B cell (primary cell): ENCODE measurements at regions not wholly inside any gene's neighbourhood (a gene's known extent, or its start where the extent isn't known, plus 50 kb on each side); places are given as distances from the start of the nearest gene placed in this dataset.

Experiments
- ATAC-seq: fragments of 200-7000 bp; cut with Tn5 transposase; one replicate; pipeline ENCODE4 v1.10.0; 2021; ENCODE audit warnings: low read depth, mild to moderate bottlenecking, moderate number of reproducible peaks, moderate library complexity
- CTCF ChIA-PET: fragments of 350-600 bp; sonication (Branson Sonifier 250); formaldehyde crosslinking; loops from one replicate; lab custom pipeline; 2021; ENCODE audit warnings: antibody characterized with exemption, inconsistent platforms; lab: Charles Lee
- POLR2A ChIA-PET: fragments of 350-600 bp; sonication (Branson Sonifier 250); formaldehyde crosslinking; loops from one replicate; lab custom pipeline; 2021; ENCODE audit warnings: antibody characterized with exemption; lab: Charles Lee
- DNase-seq: peaks from one replicate; pipeline ENCODE4 v3.0.0; 2013
- H2AFZ ChIP-seq: 2 replicates; pipeline ENCODE4 v1.6.1; 2012; ENCODE audit warnings: mild to moderate bottlenecking, low read depth, low read length; ENCODE audit not compliant: insufficient read depth, poor library complexity, severe bottlenecking
- H3K27ac ChIP-seq, 2 donors: 1 replicate in 1 of 2; 2 replicates in 1 of 2; pipeline ENCODE4 v1.5.1; 2012 to 2013; ENCODE audit warnings: low read length in 2 of 2, mild to moderate bottlenecking in 2 of 2, moderate library complexity in 1 of 2
- H3K27me3 ChIP-seq, 4 experiments: fragments of 200-600 bp in 1 of 4; sonication (generic) in 1 of 4; replicated peaks in 1 of 4; 1 replicate in 2 of 4; 2 replicates in 2 of 4; pipeline versions ENCODE4 v1.6.1 to v1.7.0; 2013 to 2016; ENCODE audit warnings: low read length in 3 of 4, mild to moderate bottlenecking in 2 of 4, mixed read lengths in 1 of 4, moderate library complexity in 1 of 4; ENCODE audit not compliant: insufficient read depth in 4 of 4, control insufficient read depth in 3 of 4; ENCODE audit errors: control extremely low read depth in 1 of 4
- H3K36me3 ChIP-seq, 2 experiments: replicated peaks in 1 of 2; 1 replicate in 1 of 2; 2 replicates in 1 of 2; pipeline versions ENCODE4 v1.6.1 to v1.7.1; 2013; ENCODE audit warnings: low read length in 1 of 2; ENCODE audit not compliant: insufficient read depth in 2 of 2, control insufficient read depth in 1 of 2; ENCODE audit errors: control extremely low read depth in 1 of 2, extremely low read depth in 1 of 2
- H3K4me1 ChIP-seq, 2 donors: fragments of 200-600 bp in 1 of 2; sonication (generic) in 1 of 2; 1 replicate in 1 of 2; 2 replicates in 1 of 2; pipeline versions ENCODE4 v1.5.1 to v1.6.1; 2013 to 2017; ENCODE audit warnings: low read length in 2 of 2; ENCODE audit not compliant: control insufficient read depth in 2 of 2, insufficient read depth in 2 of 2
- H3K4me2 ChIP-seq: replicated peaks from 2 replicates; pipeline ENCODE3; 2012; ENCODE audit warnings: mild to moderate bottlenecking, low read depth, low read length; ENCODE audit not compliant: poor library complexity, severe bottlenecking
- H3K4me3 ChIP-seq, 5 experiments: fragments of 200-600 bp in 1 of 5; sonication (generic) in 1 of 5; 1 replicate in 3 of 5; 2 replicates in 2 of 5; pipeline versions ENCODE4 v1.5.1 to v1.7.0; 2011 to 2016; ENCODE audit warnings: low read length in 4 of 5, mild to moderate bottlenecking in 4 of 5, low read depth in 2 of 5, control low read depth in 1 of 5, moderate library complexity in 1 of 5; ENCODE audit not compliant: insufficient read depth in 1 of 5; ENCODE audit errors: control extremely low read depth in 1 of 5, extremely low read depth in 1 of 5
- H3K79me2 ChIP-seq: fragments of 200-600 bp; sonication (generic); one replicate; pipeline ENCODE4 v1.6.0; 2016; ENCODE audit warnings: low read length; ENCODE audit not compliant: control insufficient read depth, insufficient read depth
- H3K9ac ChIP-seq: fragments of 200-600 bp; sonication (generic); 2 replicates; pipeline ENCODE4 v1.6.1; 2017; ENCODE audit warnings: mild to moderate bottlenecking, low read length, moderate library complexity
- H3K9me3 ChIP-seq, 3 donors: one replicate each; pipeline versions ENCODE4 v1.6.1 to v1.7.1; 2013; ENCODE audit warnings: low read length in 2 of 3; ENCODE audit not compliant: control insufficient read depth in 2 of 3, insufficient read depth in 1 of 3; ENCODE audit errors: control extremely low read depth in 1 of 3
- H4K20me1 ChIP-seq: 2 replicates; pipeline ENCODE4 v1.6.0; 2012; ENCODE audit warnings: mild to moderate bottlenecking, low read length; ENCODE audit not compliant: insufficient read depth, control insufficient read depth, poor library complexity, severe bottlenecking
- H3K27ac Mint-ChIP-seq: one replicate; pipeline ENCODE4 v1.8.0; 2021; ENCODE audit warnings: mixed read lengths
- H3K27me3 Mint-ChIP-seq: one replicate; pipeline ENCODE4 v1.8.0; 2021; ENCODE audit warnings: mixed read lengths
- H3K4me1 Mint-ChIP-seq: one replicate; pipeline ENCODE4 v1.8.0; 2021; ENCODE audit warnings: mixed read lengths
- H3K4me3 Mint-ChIP-seq: one replicate; pipeline ENCODE4 v1.8.0; 2021; ENCODE audit warnings: mixed read lengths
- H3K9me3 Mint-ChIP-seq: one replicate; pipeline ENCODE4 v1.8.0; 2022; ENCODE audit warnings: mixed read lengths; ENCODE audit not compliant: insufficient read depth
- EZH2 ChIP-seq: IDR thresholded peaks from 2 replicates; pipeline ENCODE4 v1.6.1; 2012; ENCODE audit warnings: borderline replicate concordance, low read depth, mild to moderate bottlenecking, moderate library complexity, low read length; ENCODE audit not compliant: insufficient read depth, poor library complexity, severe bottlenecking
- WGBS: methylation state at CpG from one replicate; pipeline ENCODE4 v1.1.5; 2013; ENCODE audit warnings: missing lambda C conversion rate; ENCODE audit not compliant: insufficient coverage; 5-methylcytosine and 5-hydroxymethylcytosine counted together
- intact Hi-C: fragments of 100-400 bp; cut with micrococcal nuclease; formaldehyde crosslinking; loops from one replicate; pipeline ENCODE4 v1.10.0; 2022
- TF ChIP-seq, protein P1 (sequence below): fragments of 200-600 bp; IDR thresholded peaks from one replicate; pipeline ENCODE4 v1.8.0; 2022; ENCODE audit warnings: antibody characterized with exemption, mild to moderate bottlenecking

DNA sequence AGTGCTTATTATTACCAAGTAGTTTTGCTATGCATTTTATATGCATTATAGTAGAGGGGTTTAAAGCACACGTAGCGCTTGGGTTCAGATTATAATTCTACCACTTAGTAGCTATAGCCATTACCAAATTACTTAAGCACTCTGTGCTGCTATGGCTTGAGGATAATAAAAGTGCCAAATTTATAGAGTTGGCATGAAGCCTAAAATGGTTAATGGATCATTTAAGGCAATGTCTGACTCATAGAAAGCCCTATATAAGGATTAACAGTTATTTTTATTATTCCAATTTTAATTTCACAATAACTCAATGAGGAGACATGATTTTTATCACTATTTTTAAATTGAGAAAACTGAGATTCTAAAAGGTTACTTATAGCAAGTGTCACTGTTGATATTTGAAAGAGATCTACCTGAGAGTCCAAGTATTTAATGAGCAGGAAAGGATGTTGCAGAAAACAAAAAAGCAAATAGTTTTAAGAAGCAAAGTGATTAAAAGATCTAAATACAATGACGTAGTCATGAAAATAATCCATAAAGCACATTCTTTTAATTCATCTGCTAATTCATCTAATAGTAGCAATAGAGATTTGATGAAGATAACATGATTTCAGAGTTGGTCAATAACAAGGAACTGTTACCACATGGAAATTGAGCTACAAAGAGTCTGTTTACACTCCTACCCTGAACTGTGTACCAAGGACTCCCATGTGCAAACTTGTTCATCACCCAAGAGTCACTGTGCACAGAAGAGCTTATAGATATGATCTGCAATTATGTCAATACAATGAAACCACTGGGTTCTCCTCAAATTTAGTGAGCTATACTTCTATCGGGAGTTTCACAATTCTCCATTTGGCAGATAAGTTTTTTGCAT, 78.8 kb upstream of the DTNA start:
- Histone ChIP-seq H2AFZ (no peak overlapping the region), H3K4me1 (no peaks in the 10 kb centered on the region), H3K36me3 (no peaks in the 10 kb centered on the region), H3K4me2 (no peak overlapping the region), H3K9me3 (no peaks in the 10 kb centered on the region), H3K4me3 (no peak overlapping the region), H3K9ac (no peak overlapping the region), H3K27ac (no peak overlapping the region), H4K20me1 (no peaks in the 10 kb centered on the region), H3K27me3 (no peaks in the 10 kb centered on the region), H3K79me2 (no peaks in the 10 kb centered on the region)
- POLR2A ChIA-PET = no interaction called here
- Mint-ChIP-seq H3K4me3 (no peak overlapping the region), H3K27me3 (no peaks in the 10 kb centered on the region), H3K27ac (no peak overlapping the region), H3K9me3 (no peaks in the 10 kb centered on the region), H3K4me1 (no peaks in the 10 kb centered on the region)
- TF ChIP-seq, protein P1, sequence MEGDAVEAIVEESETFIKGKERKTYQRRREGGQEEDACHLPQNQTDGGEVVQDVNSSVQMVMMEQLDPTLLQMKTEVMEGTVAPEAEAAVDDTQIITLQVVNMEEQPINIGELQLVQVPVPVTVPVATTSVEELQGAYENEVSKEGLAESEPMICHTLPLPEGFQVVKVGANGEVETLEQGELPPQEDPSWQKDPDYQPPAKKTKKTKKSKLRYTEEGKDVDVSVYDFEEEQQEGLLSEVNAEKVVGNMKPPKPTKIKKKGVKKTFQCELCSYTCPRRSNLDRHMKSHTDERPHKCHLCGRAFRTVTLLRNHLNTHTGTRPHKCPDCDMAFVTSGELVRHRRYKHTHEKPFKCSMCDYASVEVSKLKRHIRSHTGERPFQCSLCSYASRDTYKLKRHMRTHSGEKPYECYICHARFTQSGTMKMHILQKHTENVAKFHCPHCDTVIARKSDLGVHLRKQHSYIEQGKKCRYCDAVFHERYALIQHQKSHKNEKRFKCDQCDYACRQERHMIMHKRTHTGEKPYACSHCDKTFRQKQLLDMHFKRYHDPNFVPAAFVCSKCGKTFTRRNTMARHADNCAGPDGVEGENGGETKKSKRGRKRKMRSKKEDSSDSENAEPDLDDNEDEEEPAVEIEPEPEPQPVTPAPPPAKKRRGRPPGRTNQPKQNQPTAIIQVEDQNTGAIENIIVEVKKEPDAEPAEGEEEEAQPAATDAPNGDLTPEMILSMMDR = no peak
- TF ChIP-seq EZH2 = no peak
- CTCF ChIA-PET = interaction anchor here (1.2 kb wide), 1 partner anchor 30 kb away, joined by 3 read pairs; no protein-coding TSS in a partner anchor
- ATAC-seq = no peak
- no CpG with 5 or more reads among the region's 4 CpGs for WGBS
- no peak for DNase-seq
- intact Hi-C loops = no loop called here

DNA sequence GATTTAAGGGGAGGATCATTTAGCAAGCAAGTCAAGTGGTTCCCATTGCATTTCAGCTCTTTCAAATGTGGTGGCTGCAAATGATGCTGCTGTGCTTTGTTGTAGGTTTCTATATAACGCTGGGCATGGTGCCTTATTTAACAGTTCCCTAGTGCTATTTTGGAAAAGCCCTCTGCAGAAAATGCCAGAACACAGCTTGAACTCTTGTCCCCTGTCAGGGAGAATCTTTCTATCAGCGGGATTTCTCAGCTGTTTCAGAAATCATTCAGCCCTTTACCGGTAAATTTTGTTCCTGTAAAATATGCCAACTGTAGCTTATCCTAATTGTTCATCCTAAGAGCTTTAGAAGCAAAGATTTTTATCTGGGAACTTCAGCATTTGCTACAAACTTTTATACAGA, 77.8 kb upstream of the DTNA start:
- H3K4me2 ChIP-seq = no peak overlapping the region
- ATAC-seq (no peak), DNase-seq (no peak)
- no peak overlapping the region for H3K9ac ChIP-seq
- Mint-ChIP-seq H3K27ac (no peak overlapping the region), H3K9me3 (no peaks in the 10 kb centered on the region), H3K4me1 (no peaks in the 10 kb centered on the region), H3K4me3 (no peak overlapping the region), H3K27me3 (no peaks in the 10 kb centered on the region)
- WGBS = 73% methylated on average over 3 of the region's 3 CpGs
- H3K79me2 ChIP-seq = no peaks in the 10 kb centered on the region
- H3K4me1 ChIP-seq = no peaks in the 10 kb centered on the region
- ChIA-PET CTCF (interaction anchor here (1.2 kb wide), 1 partner anchor 29 kb away, joined by 3 read pairs; no protein-coding TSS in a partner anchor), POLR2A (no interaction called here)
- no peak overlapping the region for H2AFZ ChIP-seq
- H3K27me3 ChIP-seq = no peaks in the 10 kb centered on the region
- H3K4me3 ChIP-seq = no peak overlapping the region
- no peaks in the 10 kb centered on the region for H3K36me3 ChIP-seq
- H4K20me1 ChIP-seq = no peaks in the 10 kb centered on the region
- no peak overlapping the region for H3K27ac ChIP-seq
- TF ChIP-seq EZH2 = no peak
- TF ChIP-seq, protein P1 = no peak
- intact Hi-C loops = no loop called here
- no peaks in the 10 kb centered on the region for H3K9me3 ChIP-seq
